ENCODE measurements at regions not wholly inside any gene's neighbourhood (a gene's known extent, or its start where the extent isn't known, plus 50 kb on each side); places are given as distances from the start of the nearest gene placed in this dataset.

DNA sequence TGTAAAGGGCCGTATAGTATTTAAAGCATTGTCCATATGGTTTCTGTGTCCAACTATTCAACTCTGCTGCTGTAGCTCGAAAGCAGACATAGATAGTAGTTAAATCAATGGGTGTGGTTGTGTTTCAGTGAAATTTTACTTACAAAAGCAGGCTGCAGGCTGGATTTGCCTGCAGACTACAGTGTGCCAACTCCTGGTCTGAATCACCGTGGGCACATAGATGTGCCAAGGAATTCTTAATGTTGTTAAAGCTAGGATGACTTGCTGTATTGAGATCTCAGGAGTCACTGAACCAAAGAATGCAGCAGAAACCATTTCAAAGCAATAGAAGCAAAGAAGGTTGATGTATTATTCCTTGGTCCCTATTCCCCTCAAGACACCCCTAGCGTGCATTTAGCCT is 379.0 kb downstream of the STIM2 start:
- no peak for TF ChIP-seq CTCF (IDR thresholded peaks at IDR 0.05)
- TF ChIP-seq POLR2A (IDR thresholded peaks at IDR 0.05): no peak
